Liver (tissue), 8 donors: ENCODE measurements at regions not wholly inside any gene's neighbourhood (a gene's known extent, or its start where the extent isn't known, plus 50 kb on each side); places are given as distances from the start of the nearest gene placed in this dataset.

Source experiments
- DNase-seq: peaks from one replicate; pipeline ENCODE4 v3.0.0-alpha.2; 2017; ENCODE audit warnings: low spot score
- H3K27ac ChIP-seq, 2 donors: one replicate each; pipeline ENCODE4 v1.7.0; 2013; ENCODE audit warnings: inconsistent platforms in 2 of 2, low read length in 2 of 2, control low read depth in 1 of 2, low read depth in 1 of 2, mild to moderate bottlenecking in 1 of 2
- H3K27me3 ChIP-seq, 4 donors: one replicate each; pipeline versions ENCODE4 v1.6.1 to v1.7.0; 2013; ENCODE audit warnings: low read length in 3 of 4, inconsistent platforms in 1 of 4, mild to moderate bottlenecking in 1 of 4, moderate library complexity in 1 of 4; ENCODE audit not compliant: control insufficient read depth in 4 of 4, insufficient read depth in 4 of 4
- H3K36me3 ChIP-seq, 4 donors: one replicate each; pipeline versions ENCODE4 v1.6.1 to v1.7.0; 2013; ENCODE audit warnings: low read length in 3 of 4, mild to moderate bottlenecking in 3 of 4, low read depth in 1 of 4, moderate library complexity in 1 of 4; ENCODE audit not compliant: control insufficient read depth in 4 of 4, insufficient read depth in 3 of 4
- H3K4me1 ChIP-seq, 4 donors: one replicate each; pipeline versions ENCODE4 v1.6.1 to v1.7.0; 2013; ENCODE audit warnings: low read length in 3 of 4, mild to moderate bottlenecking in 3 of 4, moderate library complexity in 1 of 4; ENCODE audit not compliant: control insufficient read depth in 4 of 4, insufficient read depth in 4 of 4
- H3K4me3 ChIP-seq, 3 donors: one replicate each; pipeline versions ENCODE4 v1.6.1 to v1.7.0; 2013; ENCODE audit warnings: low read length in 3 of 3, control low read depth in 1 of 3, low read depth in 1 of 3, mild to moderate bottlenecking in 1 of 3
- H3K9ac ChIP-seq, 2 donors: one replicate each; pipeline ENCODE4 v1.7.0; 2013; ENCODE audit warnings: low read length in 2 of 2, mild to moderate bottlenecking in 2 of 2, moderate library complexity in 2 of 2, control low read depth in 1 of 2, low read depth in 1 of 2
- H3K9me3 ChIP-seq, 4 donors: one replicate each; pipeline versions ENCODE4 v1.6.1 to v1.7.0; 2013; ENCODE audit warnings: low read length in 3 of 4; ENCODE audit not compliant: control insufficient read depth in 4 of 4
- ATF3 ChIP-seq: IDR thresholded peaks from 2 replicates; pipeline ENCODE4 v1.6.1; 2016; ENCODE audit warnings: antibody characterized with exemption
- CTCF ChIP-seq: fragments of 150-350 bp; IDR thresholded peaks from 2 replicates; pipeline ENCODE4 v1.5.1; 2017; ENCODE audit warnings: improper control_type of control experiment, low read depth, low read length; ENCODE audit not compliant: missing input control
- EGR1 ChIP-seq, 2 donors: IDR thresholded peaks; 2 replicates each; pipeline ENCODE4 v1.6.1; 2016 to 2018; ENCODE audit warnings: antibody characterized with exemption in 2 of 2, low read depth in 2 of 2
- FOXA1 ChIP-seq: IDR thresholded peaks from 2 replicates; pipeline ENCODE4 v1.6.1; 2016; ENCODE audit warnings: antibody characterized with exemption
- FOXA2 ChIP-seq: IDR thresholded peaks from 2 replicates; pipeline ENCODE4 v1.6.1; 2016; ENCODE audit warnings: antibody characterized with exemption
- GABPA ChIP-seq, 2 donors: IDR thresholded peaks in 1 of 2; conservative IDR thresholded peaks in 1 of 2; 2 replicates each; pipeline ENCODE4 v1.6.1; 2016; ENCODE audit warnings: antibody characterized with exemption in 2 of 2, mild to moderate bottlenecking in 1 of 2, moderate library complexity in 1 of 2
- HNF4A ChIP-seq, 2 donors: conservative IDR thresholded peaks; 2 replicates each; pipeline ENCODE4 v1.6.1; 2016; ENCODE audit warnings: antibody characterized with exemption in 2 of 2, mild to moderate bottlenecking in 2 of 2
- HNF4G ChIP-seq: IDR thresholded peaks from 2 replicates; pipeline ENCODE4 v1.6.1; 2016; ENCODE audit warnings: antibody characterized with exemption
- JUND ChIP-seq, 2 donors: IDR thresholded peaks; 2 replicates each; pipeline ENCODE4 v1.6.1; 2016; ENCODE audit warnings: antibody characterized with exemption in 2 of 2
- NR2F2 ChIP-seq: IDR thresholded peaks from 2 replicates; pipeline ENCODE4 v1.6.1; 2016; ENCODE audit warnings: antibody characterized with exemption
- RAD21 ChIP-seq, 2 donors: IDR thresholded peaks; 2 replicates each; pipeline ENCODE4 v1.6.1; 2016; ENCODE audit warnings: antibody characterized with exemption in 2 of 2, mild to moderate bottlenecking in 2 of 2
- RXRA ChIP-seq, 2 donors: IDR thresholded peaks; 2 replicates each; pipeline ENCODE4 v1.6.1; 2017 to 2018; ENCODE audit warnings: antibody characterized with exemption in 2 of 2, mild to moderate bottlenecking in 1 of 2
- SP1 ChIP-seq: IDR thresholded peaks from 2 replicates; pipeline ENCODE4 v1.6.1; 2018; ENCODE audit warnings: antibody characterized with exemption, mild to moderate bottlenecking
- TAF1 ChIP-seq: conservative IDR thresholded peaks from 2 replicates; pipeline ENCODE4 v1.6.1; 2016; ENCODE audit warnings: antibody characterized with exemption, mild to moderate bottlenecking
- YY1 ChIP-seq: IDR thresholded peaks from 2 replicates; pipeline ENCODE4 v1.6.1; 2016; ENCODE audit warnings: antibody characterized with exemption, mild to moderate bottlenecking
- WGBS: extraction: QIAGEN DNeasy Blood & Tissue Kit; methylation state at CpG from one replicate; pipeline ENCODE4 v1.1.7; 2013; 5-methylcytosine and 5-hydroxymethylcytosine counted together
- TF ChIP-seq, protein P1 (sequence below): IDR thresholded peaks from 2 replicates; pipeline ENCODE4 v1.6.1; 2016; ENCODE audit warnings: antibody characterized with exemption
- TF ChIP-seq, protein P2 (sequence below): IDR thresholded peaks from 2 replicates; pipeline ENCODE4 v1.6.1; 2016; ENCODE audit warnings: antibody characterized with exemption
- TF ChIP-seq, protein P3 (sequence below): IDR thresholded peaks from 2 replicates; pipeline ENCODE4 v1.6.1; 2016; ENCODE audit warnings: antibody characterized with exemption, mild to moderate bottlenecking
- donor health status: healthy.
- donor health status: healthy.
- donor health status: healthy.
- donor health status: healthy.
- donor health status: healthy.

DNA sequence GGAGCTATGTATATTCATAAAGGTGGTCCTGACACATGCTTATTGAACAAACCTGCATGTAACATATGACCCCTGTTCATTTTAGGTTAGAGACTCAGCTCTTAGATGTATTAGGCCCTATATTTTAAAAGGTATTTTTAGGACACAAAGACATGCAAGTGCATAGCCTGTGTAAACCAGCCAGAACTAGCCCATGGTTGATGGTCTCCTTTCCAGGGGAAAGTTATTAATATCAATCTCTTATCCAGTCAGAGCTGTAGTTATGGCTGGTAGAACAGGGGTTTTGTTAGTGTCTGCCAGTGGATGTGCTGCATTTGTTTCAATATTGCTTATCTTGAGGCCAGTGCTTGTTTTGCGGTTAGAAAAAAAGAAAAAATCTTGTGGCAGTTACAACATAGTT lies 488.6 kb downstream of the KCTD8 start:
- Histone ChIP-seq H3K9me3 (no peaks in the 10 kb centered on the region), H3K4me3 (no peak overlapping the region), H3K36me3 (no peaks in the 10 kb centered on the region), H3K9ac (no peak overlapping the region), H3K4me1 (no peaks in the 10 kb centered on the region), H3K27ac (no peak overlapping the region), H3K27me3 (no peaks in the 10 kb centered on the region)
- no peak for DNase-seq
- TF ChIP-seq, protein P1, sequence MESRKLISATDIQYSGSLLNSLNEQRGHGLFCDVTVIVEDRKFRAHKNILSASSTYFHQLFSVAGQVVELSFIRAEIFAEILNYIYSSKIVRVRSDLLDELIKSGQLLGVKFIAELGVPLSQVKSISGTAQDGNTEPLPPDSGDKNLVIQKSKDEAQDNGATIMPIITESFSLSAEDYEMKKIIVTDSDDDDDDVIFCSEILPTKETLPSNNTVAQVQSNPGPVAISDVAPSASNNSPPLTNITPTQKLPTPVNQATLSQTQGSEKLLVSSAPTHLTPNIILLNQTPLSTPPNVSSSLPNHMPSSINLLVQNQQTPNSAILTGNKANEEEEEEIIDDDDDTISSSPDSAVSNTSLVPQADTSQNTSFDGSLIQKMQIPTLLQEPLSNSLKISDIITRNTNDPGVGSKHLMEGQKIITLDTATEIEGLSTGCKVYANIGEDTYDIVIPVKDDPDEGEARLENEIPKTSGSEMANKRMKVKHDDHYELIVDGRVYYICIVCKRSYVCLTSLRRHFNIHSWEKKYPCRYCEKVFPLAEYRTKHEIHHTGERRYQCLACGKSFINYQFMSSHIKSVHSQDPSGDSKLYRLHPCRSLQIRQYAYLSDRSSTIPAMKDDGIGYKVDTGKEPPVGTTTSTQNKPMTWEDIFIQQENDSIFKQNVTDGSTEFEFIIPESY = no peak
- TF ChIP-seq, protein P2, sequence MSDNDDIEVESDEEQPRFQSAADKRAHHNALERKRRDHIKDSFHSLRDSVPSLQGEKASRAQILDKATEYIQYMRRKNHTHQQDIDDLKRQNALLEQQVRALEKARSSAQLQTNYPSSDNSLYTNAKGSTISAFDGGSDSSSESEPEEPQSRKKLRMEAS = no peak
- TF ChIP-seq FOXA2 (no peak), YY1 (no peak), CTCF (no peak), RAD21 (IDR thresholded peaks at IDR 0.05) (no peak), FOXA1 (no peak), HNF4A (conservative IDR thresholded peaks at IDR 0.05) (no peak), GABPA (IDR thresholded peaks at IDR 0.05 in 1 of 2, conservative IDR thresholded peaks at IDR 0.05 in 1 of 2) (no peak), RXRA (IDR thresholded peaks at IDR 0.05) (no peak), ATF3 (no peak)
- WGBS = 54% methylated on average over 1 of the region's 1 CpG

GRCh38 chr4:43968011-43968410 lies 480.6 kb downstream of the KCTD8 start:
- H3K9ac ChIP-seq = no peak overlapping the region
- no peak overlapping the region for H3K4me3 ChIP-seq
- 94% methylated on average over 9 of the region's 9 CpGs for WGBS
- no peak overlapping the region for H3K27ac ChIP-seq
- no peaks in the 10 kb centered on the region for H3K4me1 ChIP-seq
- TF ChIP-seq, protein P3, sequence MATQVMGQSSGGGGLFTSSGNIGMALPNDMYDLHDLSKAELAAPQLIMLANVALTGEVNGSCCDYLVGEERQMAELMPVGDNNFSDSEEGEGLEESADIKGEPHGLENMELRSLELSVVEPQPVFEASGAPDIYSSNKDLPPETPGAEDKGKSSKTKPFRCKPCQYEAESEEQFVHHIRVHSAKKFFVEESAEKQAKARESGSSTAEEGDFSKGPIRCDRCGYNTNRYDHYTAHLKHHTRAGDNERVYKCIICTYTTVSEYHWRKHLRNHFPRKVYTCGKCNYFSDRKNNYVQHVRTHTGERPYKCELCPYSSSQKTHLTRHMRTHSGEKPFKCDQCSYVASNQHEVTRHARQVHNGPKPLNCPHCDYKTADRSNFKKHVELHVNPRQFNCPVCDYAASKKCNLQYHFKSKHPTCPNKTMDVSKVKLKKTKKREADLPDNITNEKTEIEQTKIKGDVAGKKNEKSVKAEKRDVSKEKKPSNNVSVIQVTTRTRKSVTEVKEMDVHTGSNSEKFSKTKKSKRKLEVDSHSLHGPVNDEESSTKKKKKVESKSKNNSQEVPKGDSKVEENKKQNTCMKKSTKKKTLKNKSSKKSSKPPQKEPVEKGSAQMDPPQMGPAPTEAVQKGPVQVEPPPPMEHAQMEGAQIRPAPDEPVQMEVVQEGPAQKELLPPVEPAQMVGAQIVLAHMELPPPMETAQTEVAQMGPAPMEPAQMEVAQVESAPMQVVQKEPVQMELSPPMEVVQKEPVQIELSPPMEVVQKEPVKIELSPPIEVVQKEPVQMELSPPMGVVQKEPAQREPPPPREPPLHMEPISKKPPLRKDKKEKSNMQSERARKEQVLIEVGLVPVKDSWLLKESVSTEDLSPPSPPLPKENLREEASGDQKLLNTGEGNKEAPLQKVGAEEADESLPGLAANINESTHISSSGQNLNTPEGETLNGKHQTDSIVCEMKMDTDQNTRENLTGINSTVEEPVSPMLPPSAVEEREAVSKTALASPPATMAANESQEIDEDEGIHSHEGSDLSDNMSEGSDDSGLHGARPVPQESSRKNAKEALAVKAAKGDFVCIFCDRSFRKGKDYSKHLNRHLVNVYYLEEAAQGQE = no peak
- TF ChIP-seq ATF3 (no peak), TAF1 (no peak), GABPA (IDR thresholded peaks at IDR 0.05 in 1 of 2, conservative IDR thresholded peaks at IDR 0.05 in 1 of 2) (no peak), CTCF (no peak), JUND (IDR thresholded peaks at IDR 0.05) (no peak), HNF4G (no peak), SP1 (no peak), FOXA1 (no peak), RAD21 (IDR thresholded peaks at IDR 0.05) (no peak), EGR1 (IDR thresholded peaks at IDR 0.05; ENCODE audit: low read depth in 2 of 2) (no peak), NR2F2 (no peak), HNF4A (conservative IDR thresholded peaks at IDR 0.05) (no peak), FOXA2 (no peak), RXRA (IDR thresholded peaks at IDR 0.05) (no peak), YY1 (no peak)
- TF ChIP-seq, protein P2 = no peak
- TF ChIP-seq, protein P1 = no peak
- H3K36me3 ChIP-seq = no peaks in the 10 kb centered on the region
- H3K9me3 ChIP-seq = no peaks in the 10 kb centered on the region
- no peaks in the 10 kb centered on the region for H3K27me3 ChIP-seq
- DNase-seq = no peak
